Glutamatergic neuron (in vitro differentiated cells): ENCODE measurements at regions not wholly inside any gene's neighbourhood (a gene's known extent, or its start where the extent isn't known, plus 50 kb on each side); places are given as distances from the start of the nearest gene placed in this dataset.
"Not testable (repeated sequence)": the region's sequence is repeated elsewhere in the genome, so short reads cannot be mapped to it uniquely, and the experiment has no call there.

ENCODE experiments used
- DNase-seq: peaks from one replicate; pipeline ENCODE4 v3.0.0; 2022
- H3K27ac Mint-ChIP-seq: one replicate; pipeline ENCODE4 v1.8.0; 2020; ENCODE audit warnings: mild to moderate bottlenecking, mixed read lengths, inconsistent platforms; ENCODE audit not compliant: unreplicated experiment
- H3K27me3 Mint-ChIP-seq: one replicate; pipeline ENCODE4 v1.8.0; 2020; ENCODE audit warnings: mild to moderate bottlenecking, moderate library complexity, mixed read lengths, inconsistent platforms; ENCODE audit not compliant: unreplicated experiment
- H3K36me3 Mint-ChIP-seq: one replicate; pipeline ENCODE4 v1.8.0; 2020; ENCODE audit warnings: mild to moderate bottlenecking, mixed read lengths, inconsistent platforms; ENCODE audit not compliant: unreplicated experiment
- H3K4me1 Mint-ChIP-seq: one replicate; pipeline ENCODE4 v1.8.0; 2020; ENCODE audit warnings: mild to moderate bottlenecking, low read depth, mixed read lengths, inconsistent platforms; ENCODE audit not compliant: unreplicated experiment
- H3K4me3 Mint-ChIP-seq: one replicate; pipeline ENCODE4 v1.8.0; 2020; ENCODE audit warnings: mild to moderate bottlenecking, mixed read lengths, inconsistent platforms; ENCODE audit not compliant: unreplicated experiment
- H3K9me3 Mint-ChIP-seq: one replicate; pipeline ENCODE4 v1.8.0; 2020; ENCODE audit warnings: mild to moderate bottlenecking, moderate library complexity, mixed read lengths, inconsistent platforms; ENCODE audit not compliant: unreplicated experiment
- TF ChIP-seq, protein P1 (sequence below): fragments of 200-600 bp; sonication (generic); IDR thresholded peaks from one replicate; pipeline ENCODE4 v1.5.0; 2021; ENCODE audit not compliant: partially characterized antibody, unreplicated experiment

DNA sequence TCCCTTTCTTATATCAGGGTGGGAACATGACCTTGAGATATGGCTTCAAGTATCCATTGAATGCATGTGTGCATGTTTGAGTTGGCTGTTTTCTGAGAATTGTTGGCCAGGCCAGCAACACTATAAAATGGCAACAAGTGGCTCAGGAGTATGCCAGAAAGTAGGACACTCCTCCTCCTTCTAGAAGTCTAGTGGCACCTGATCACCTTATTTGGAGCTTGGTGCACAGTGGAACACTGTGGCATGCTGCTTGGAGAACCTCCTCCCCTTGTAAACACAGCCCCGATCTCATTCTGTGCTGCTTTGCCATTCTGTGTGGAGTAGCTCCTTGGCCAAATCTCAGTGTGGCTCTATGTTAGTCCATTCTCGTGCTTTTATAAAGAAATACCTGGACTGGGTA is 114.8 kb upstream of the NDN start:
- H3K9me3 Mint-ChIP-seq, result no peaks in the 10 kb centered on the region
- peaks cover 6% of the 10 kb centered on the region for H3K4me1 Mint-ChIP-seq
- TF ChIP-seq, protein P1, sequence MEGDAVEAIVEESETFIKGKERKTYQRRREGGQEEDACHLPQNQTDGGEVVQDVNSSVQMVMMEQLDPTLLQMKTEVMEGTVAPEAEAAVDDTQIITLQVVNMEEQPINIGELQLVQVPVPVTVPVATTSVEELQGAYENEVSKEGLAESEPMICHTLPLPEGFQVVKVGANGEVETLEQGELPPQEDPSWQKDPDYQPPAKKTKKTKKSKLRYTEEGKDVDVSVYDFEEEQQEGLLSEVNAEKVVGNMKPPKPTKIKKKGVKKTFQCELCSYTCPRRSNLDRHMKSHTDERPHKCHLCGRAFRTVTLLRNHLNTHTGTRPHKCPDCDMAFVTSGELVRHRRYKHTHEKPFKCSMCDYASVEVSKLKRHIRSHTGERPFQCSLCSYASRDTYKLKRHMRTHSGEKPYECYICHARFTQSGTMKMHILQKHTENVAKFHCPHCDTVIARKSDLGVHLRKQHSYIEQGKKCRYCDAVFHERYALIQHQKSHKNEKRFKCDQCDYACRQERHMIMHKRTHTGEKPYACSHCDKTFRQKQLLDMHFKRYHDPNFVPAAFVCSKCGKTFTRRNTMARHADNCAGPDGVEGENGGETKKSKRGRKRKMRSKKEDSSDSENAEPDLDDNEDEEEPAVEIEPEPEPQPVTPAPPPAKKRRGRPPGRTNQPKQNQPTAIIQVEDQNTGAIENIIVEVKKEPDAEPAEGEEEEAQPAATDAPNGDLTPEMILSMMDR, result no peak
- DNase-seq, result no peak
- H3K4me3 Mint-ChIP-seq, result no peak overlapping the region
- no peak overlapping the region for H3K27ac Mint-ChIP-seq
- no peaks in the 10 kb centered on the region for H3K36me3 Mint-ChIP-seq
- H3K27me3 Mint-ChIP-seq, result peaks cover 4% of the 10 kb centered on the region

DNA sequence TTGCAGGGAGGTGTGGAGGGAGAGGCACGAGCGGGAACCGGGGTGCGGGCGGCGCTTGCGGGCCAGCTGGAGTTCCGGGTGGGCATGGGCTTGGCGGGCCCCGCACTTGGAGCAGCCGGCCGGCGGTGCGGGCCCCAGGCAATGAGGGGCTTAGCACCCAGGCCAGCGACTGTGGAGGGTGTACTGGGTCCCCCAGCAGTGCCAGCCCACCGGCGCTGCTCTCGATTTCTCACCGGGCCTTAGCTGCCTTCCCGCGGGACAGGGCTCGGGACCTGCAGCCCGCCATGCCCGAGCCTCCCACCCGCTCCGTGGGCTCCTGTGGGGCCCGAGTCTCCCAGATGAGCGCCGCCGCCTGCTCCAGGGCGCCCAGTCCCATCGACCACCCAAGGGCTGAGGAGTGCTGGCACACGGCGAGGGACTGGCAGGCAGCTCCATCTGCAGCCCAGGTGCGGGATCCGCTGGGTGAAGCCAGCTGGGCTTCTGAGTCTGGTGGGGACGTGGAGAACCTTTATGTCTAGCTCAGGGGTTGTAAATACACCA is 115.9 kb upstream of the NDN start:
- not testable (repeated sequence) for H3K4me1 Mint-ChIP-seq, H3K27me3 Mint-ChIP-seq, DNase-seq, H3K27ac Mint-ChIP-seq, H3K9me3 Mint-ChIP-seq, H3K36me3 Mint-ChIP-seq, H3K4me3 Mint-ChIP-seq

DNA sequence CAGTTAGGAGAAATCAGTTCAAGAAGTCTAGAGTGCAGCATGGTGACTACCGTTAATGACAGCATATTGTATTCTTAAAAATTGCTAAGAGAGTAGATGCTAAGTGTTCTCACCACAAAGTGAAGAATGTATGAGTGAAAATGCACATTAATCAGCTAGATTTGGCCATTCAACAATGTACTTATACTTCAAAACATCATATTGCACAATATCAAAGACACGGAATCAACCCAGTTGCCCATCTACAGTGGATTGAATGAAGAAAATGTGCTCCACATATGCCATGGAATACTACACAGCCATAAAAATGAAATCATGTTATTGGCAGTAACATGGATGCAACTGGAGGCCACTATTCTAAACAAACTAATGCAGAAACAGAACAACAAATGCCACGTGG is 119.9 kb upstream of the NDN start:
- DNase-seq, result no peak
- TF ChIP-seq, protein P1, result no peak
- Mint-ChIP-seq H3K27me3 (peaks cover 2% of the 10 kb centered on the region), H3K36me3 (no peaks in the 10 kb centered on the region), H3K9me3 (no peaks in the 10 kb centered on the region), H3K4me3 (no peak overlapping the region), H3K27ac (no peak overlapping the region), H3K4me1 (no peaks in the 10 kb centered on the region)

DNA sequence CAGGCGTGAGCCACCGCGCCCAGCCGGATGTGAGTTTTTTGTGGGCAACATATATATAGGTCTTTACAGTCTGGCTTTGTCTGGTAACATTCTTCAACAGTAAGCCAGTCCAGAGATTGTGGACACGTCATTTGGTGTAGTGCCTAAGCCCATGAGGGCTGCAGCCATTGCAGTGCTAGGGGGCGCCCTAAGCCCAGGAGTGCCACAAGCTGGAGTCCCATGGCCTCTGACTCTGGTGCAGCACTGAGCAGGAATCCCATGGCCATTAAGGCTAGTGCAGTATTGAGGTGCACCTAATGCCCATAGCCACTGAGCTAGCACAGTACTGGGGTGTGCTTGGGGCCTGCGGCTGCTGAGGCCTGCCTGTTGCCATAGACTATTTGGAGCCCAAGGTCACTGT is 136.4 kb upstream of the NDN start:
- TF ChIP-seq, protein P1, result no peak
- Mint-ChIP-seq H3K9me3 (no peaks in the 10 kb centered on the region), H3K4me1 (no peaks in the 10 kb centered on the region), H3K27me3 (no peaks in the 10 kb centered on the region), H3K4me3 (no peak overlapping the region), H3K36me3 (no peaks in the 10 kb centered on the region), H3K27ac (no peak overlapping the region)
- DNase-seq, result peak; percentile 64

DNA sequence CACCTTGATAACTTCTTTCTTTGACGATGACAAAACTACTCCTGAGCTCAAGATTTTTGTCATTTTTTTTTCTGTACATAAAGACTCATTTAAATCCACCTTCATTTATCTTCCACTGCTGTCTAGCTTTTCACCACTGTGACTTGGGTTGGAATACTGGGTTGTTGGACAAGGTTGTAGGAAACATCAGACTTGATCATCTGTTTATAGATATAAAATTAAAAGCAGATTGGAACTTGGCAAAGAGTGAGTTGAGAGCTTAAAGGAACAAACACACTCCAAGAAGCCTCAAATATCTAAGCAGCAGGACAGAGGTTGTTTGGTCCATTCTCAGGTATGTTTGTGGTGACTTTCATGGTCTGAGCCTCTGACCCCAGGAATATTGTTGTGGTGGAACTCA is 141.7 kb upstream of the NDN start:
- no peak for DNase-seq
- H3K4me1 Mint-ChIP-seq, result no peaks in the 10 kb centered on the region
- H3K4me3 Mint-ChIP-seq, result no peak overlapping the region
- TF ChIP-seq, protein P1, result no peak
- no peak overlapping the region for H3K27ac Mint-ChIP-seq
- H3K27me3 Mint-ChIP-seq, result peaks cover 3% of the 10 kb centered on the region
- H3K9me3 Mint-ChIP-seq, result no peaks in the 10 kb centered on the region
- no peaks in the 10 kb centered on the region for H3K36me3 Mint-ChIP-seq
